Heart left ventricle (tissue), 16 donors: ENCODE measurements at regions not wholly inside any gene's neighbourhood (a gene's known extent, or its start where the extent isn't known, plus 50 kb on each side); places are given as distances from the start of the nearest gene placed in this dataset.

ENCODE experiments used
- ATAC-seq, 4 donors: fragments of 200-7000 bp; cut with Tn5 transposase; one replicate each; pipeline ENCODE4 v1.9.1; 2020 to 2022; ENCODE audit warnings: moderate library complexity in 4 of 4, mild to moderate bottlenecking in 3 of 4, moderate number of reproducible peaks in 1 of 4
- DNase-seq, 5 donors: peaks; one replicate each; pipeline ENCODE4 v3.0.0-alpha.2; 2020
- H3K27ac ChIP-seq, 12 donors: fragments of 200-600 bp; sonication (generic) in 4 of 12; one replicate each; pipeline versions ENCODE4 v1.5.0 to v1.8.0; 2016 to 2022; ENCODE audit warnings: mild to moderate bottlenecking in 2 of 12
- H3K27me3 ChIP-seq, 9 donors: fragments of 200-600 bp; sonication (generic) in 2 of 9; one replicate each; pipeline versions ENCODE4 v1.5.1 to v1.8.0; 2016 to 2022; ENCODE audit warnings: mild to moderate bottlenecking in 3 of 9
- H3K36me3 ChIP-seq, 9 donors: fragments of 200-600 bp; sonication (generic) in 2 of 9; one replicate each; pipeline versions ENCODE4 v1.5.0 to v1.8.0; 2018 to 2022; ENCODE audit warnings: mild to moderate bottlenecking in 2 of 9
- H3K4me1 ChIP-seq, 12 donors: fragments of 200-600 bp; sonication (generic) in 4 of 12; one replicate each; pipeline versions ENCODE4 v1.5.0 to v1.8.0; 2016 to 2022; ENCODE audit warnings: mild to moderate bottlenecking in 3 of 12
- H3K4me3 ChIP-seq, 12 donors: fragments of 200-600 bp; sonication (generic) in 4 of 12; one replicate each; pipeline versions ENCODE4 v1.5.0 to v1.8.0; 2017 to 2022; ENCODE audit warnings: mild to moderate bottlenecking in 9 of 12, moderate library complexity in 4 of 12
- H3K9me3 ChIP-seq, 12 donors: fragments of 200-600 bp; sonication (generic) in 4 of 12; one replicate each; pipeline versions ENCODE4 v1.5.0 to v1.8.0; 2016 to 2022; ENCODE audit warnings: mild to moderate bottlenecking in 1 of 12
- POLR2A ChIP-seq, 2 donors: fragments of 450-650 bp; IDR thresholded peaks; one replicate each; pipeline ENCODE4 v1.6.1; 2017; ENCODE audit warnings: antibody characterized with exemption in 2 of 2, mild to moderate bottlenecking in 2 of 2, moderate library complexity in 2 of 2
- WGBS, 4 donors: extraction: QIAGEN DNeasy Blood & Tissue Kit in 2 of 4; methylation state at CpG; one replicate each; pipeline versions ENCODE4 v1.1.5 to v1.1.7; 2013 to 2018; 5-methylcytosine and 5-hydroxymethylcytosine counted together
- intact Hi-C, 10 donors: fragments of 100-400 bp; cut with DNase I; formaldehyde crosslinking; loops; one replicate each; pipeline versions ENCODE4 v1.11.1 to v1.14.2; 2022
- TF ChIP-seq, protein P1 (sequence below), 12 donors: fragments of 200-600 bp; sonication (generic) in 4 of 12; IDR thresholded peaks; one replicate each; pipeline versions ENCODE4 v1.5.0 to v1.8.0; 2018 to 2022; ENCODE audit warnings: antibody characterized with exemption in 12 of 12, mild to moderate bottlenecking in 5 of 12
- donor health status: ischemic (EF 13 %, LVEDD 7.1; RV severe dilation, severe dysfunction).
- donor health status: healthy with polysubstance abuse.
- donor health status: DM: no; HTN: yes; CAD: no.
- donor health status: DM: no; HTN: no; CAD: no.
- donor health status: ischemic (EF 25% LVEDD 6.9; RV normal size, moderate dysfunction).
- donor health status: ischemic (EF 25% LVEDD 5.7; RV mildly dilated, moderate dysfunction).
- donor health status: healthy.
- donor health status: DM: yes; HTN: yes; CAD: no.
- donor health status: ischemic (EF 35%, LVEDD 5.7; RV mildly dilated, moderate dysfunction).
- donor health status: nonischemic (EF 11% LVEDD 7.7; RV severe dilation, severe dysfunction).
- donor health status: DM: yes; HTN: yes; CAD: no.
- donor health status: PGD.
- donor health status: ischemic (EF 29% LVEDD 5.4; RV normal size, mild dysfunction).
- donor health status: nonischemic (EF 23%, LVEDD 6.1; RV moderate dilation, normal function).

- no peak overlapping the region for H3K27ac ChIP-seq
- DNase-seq (no peak), ATAC-seq (no peak)
- intact Hi-C loops = no loop called here
- H3K4me3 ChIP-seq = no peak overlapping the region
- no peaks in the 10 kb centered on the region for H3K4me1 ChIP-seq
- H3K27me3 ChIP-seq = no peaks in the 10 kb centered on the region
- no peaks in the 10 kb centered on the region for H3K9me3 ChIP-seq
- H3K36me3 ChIP-seq = no peaks in the 10 kb centered on the region
- TF ChIP-seq, protein P1, sequence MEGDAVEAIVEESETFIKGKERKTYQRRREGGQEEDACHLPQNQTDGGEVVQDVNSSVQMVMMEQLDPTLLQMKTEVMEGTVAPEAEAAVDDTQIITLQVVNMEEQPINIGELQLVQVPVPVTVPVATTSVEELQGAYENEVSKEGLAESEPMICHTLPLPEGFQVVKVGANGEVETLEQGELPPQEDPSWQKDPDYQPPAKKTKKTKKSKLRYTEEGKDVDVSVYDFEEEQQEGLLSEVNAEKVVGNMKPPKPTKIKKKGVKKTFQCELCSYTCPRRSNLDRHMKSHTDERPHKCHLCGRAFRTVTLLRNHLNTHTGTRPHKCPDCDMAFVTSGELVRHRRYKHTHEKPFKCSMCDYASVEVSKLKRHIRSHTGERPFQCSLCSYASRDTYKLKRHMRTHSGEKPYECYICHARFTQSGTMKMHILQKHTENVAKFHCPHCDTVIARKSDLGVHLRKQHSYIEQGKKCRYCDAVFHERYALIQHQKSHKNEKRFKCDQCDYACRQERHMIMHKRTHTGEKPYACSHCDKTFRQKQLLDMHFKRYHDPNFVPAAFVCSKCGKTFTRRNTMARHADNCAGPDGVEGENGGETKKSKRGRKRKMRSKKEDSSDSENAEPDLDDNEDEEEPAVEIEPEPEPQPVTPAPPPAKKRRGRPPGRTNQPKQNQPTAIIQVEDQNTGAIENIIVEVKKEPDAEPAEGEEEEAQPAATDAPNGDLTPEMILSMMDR (IDR thresholded peaks at IDR 0.05) = no peak
- no peak for TF ChIP-seq POLR2A (IDR thresholded peaks at IDR 0.05)
Measured at GRCh38 chr18:68555879-68556301, 159.0 kb downstream of the TMX3 start.

DNA sequence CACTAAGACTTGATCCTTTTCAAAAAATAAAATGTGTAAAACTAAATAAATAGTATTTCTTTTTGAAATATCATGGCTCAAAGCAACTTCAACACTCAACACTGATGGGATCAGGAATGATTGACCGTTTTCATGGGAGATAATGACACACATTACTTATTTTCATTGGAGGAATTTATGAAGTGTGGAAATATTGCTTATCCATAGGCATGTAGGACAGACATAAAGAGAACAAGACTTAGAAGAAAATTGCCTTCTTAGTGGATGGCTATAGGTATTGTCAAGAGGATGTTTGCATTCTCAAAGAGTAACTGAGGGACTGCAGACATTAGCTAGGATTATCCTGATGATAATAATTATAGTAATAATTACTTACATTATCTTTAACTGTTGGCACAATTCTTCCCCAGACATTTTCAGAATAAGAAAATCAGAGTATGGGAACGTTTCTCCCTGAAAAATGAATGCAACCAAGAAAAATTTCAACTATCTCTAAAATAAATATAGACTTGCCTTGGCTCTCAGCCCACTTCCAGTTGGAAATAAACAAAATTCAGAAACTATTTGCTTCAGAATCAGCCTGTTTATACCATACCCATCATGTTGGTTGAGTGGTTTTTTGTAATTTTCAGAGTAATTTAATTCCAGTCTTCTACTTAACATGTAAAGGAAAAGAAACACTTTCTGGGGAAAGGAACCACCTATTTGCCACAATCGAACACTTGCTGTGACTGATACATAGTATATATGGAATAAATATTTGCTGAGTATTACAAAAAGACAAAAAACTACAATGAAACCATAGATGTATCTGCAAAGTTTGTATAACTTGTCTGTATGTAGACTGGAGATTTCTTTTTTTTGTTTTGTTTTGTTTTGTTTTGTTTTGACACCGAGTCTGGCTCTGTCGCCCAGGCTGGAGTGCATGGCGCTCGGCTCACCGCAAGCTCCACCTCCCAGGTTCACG is 165.7 kb downstream of the TMX3 start:
- Histone ChIP-seq H3K27ac (no peak overlapping the region), H3K4me1 (no peaks in the 10 kb centered on the region), H3K4me3 (no peak overlapping the region), H3K27me3 (no peaks in the 10 kb centered on the region), H3K9me3 (no peaks in the 10 kb centered on the region), H3K36me3 (no peaks in the 10 kb centered on the region)
- no peak for TF ChIP-seq POLR2A (IDR thresholded peaks at IDR 0.05)
- TF ChIP-seq, protein P1 (IDR thresholded peaks at IDR 0.05) = no peak
- ATAC-seq (no peak), DNase-seq (no peak)
- WGBS, 4 donors = 77 to 82% (median 79%) methylated on average over 9 of the region's 9 CpGs
- intact Hi-C loops = no loop called here

DNA sequence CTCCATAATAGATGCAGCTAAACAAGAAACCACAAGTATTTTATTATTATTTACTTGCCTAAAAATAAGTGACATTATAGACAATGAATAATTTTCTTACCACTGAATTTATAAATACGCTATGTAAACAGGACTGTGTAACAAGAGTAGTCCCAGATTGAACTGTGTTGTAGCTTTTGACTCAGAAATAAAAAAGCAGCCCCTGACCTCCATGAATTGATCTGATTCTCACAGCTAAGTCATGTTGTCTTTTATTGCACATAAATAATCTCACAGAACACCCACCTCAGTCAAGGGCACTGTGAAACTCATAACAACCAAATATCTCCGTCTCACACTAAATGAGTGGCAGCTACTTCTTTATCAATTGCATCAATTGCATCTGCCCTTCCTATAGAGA is 171.6 kb downstream of the TMX3 start:
- Histone ChIP-seq H3K9me3 (no peaks in the 10 kb centered on the region), H3K36me3 (no peaks in the 10 kb centered on the region), H3K27me3 (no peaks in the 10 kb centered on the region), H3K4me1 (no peaks in the 10 kb centered on the region), H3K4me3 (no peak overlapping the region), H3K27ac (no peak overlapping the region)
- ATAC-seq (no peak), DNase-seq (no peak)
- intact Hi-C loops = no loop called here
- TF ChIP-seq, protein P1 (IDR thresholded peaks at IDR 0.05) = no peak
- TF ChIP-seq POLR2A (IDR thresholded peaks at IDR 0.05) = no peak
- WGBS, 4 donors = 80 to 86% (median 84%) methylated on average over 2 of the region's 2 CpGs

DNA sequence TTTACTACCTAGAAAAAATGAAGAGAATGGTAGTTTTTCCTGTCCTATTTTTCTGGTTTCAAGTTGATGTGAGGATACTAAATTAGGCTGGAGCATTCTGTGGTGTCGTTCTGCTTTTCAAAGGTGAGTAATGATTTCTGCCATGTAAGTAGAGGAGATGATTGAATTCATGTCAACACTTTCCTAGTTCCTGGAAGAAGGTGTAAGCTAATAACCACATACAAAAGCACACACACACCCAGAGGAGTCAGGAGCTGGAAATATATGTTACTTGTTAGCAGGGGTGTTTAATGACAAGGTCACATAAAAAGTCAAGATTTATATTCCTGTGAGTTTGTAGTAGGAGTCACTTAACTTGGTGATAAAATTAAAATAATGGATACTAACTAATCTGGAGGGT is 172.1 kb downstream of the TMX3 start:
- Histone ChIP-seq H3K27ac (no peak overlapping the region), H3K4me1 (no peaks in the 10 kb centered on the region), H3K27me3 (no peaks in the 10 kb centered on the region), H3K36me3 (no peaks in the 10 kb centered on the region), H3K4me3 (no peak overlapping the region), H3K9me3 (no peaks in the 10 kb centered on the region)
- DNase-seq (no peak), ATAC-seq (no peak)
- no peak for TF ChIP-seq POLR2A (IDR thresholded peaks at IDR 0.05)
- TF ChIP-seq, protein P1 (IDR thresholded peaks at IDR 0.05) = no peak
- intact Hi-C loops = no loop called here
- 37 to 49% (median 43%) methylated on average over 1 of the region's 1 CpG for WGBS, 4 donors
